Adrenal gland (tissue), 9 donors: ENCODE measurements at regions not wholly inside any gene's neighbourhood (a gene's known extent, or its start where the extent isn't known, plus 50 kb on each side); places are given as distances from the start of the nearest gene placed in this dataset.

Experiments used
- DNase-seq, 7 donors: peaks; one replicate each; pipeline ENCODE4 v3.0.0-alpha.2; 2019 to 2020
- H3K27ac ChIP-seq, 5 donors: fragments of 200-600 bp; sonication (generic) in 4 of 5; 1 replicate in 3 of 5; 2 replicates in 2 of 5; pipeline versions ENCODE4 v1.5.1 to v1.8.0; 2016 to 2020; ENCODE audit warnings: mild to moderate bottlenecking in 1 of 5
- H3K27me3 ChIP-seq: fragments of 200-600 bp; 2 replicates; pipeline ENCODE4 v1.8.0; 2021
- H3K36me3 ChIP-seq, 2 donors: fragments of 200-600 bp; replicated peaks in 1 of 2; 1 replicate in 1 of 2; 2 replicates in 1 of 2; pipeline versions ENCODE4 v1.5.1 to v1.8.0; 2018 to 2022
- H3K4me1 ChIP-seq, 2 donors: fragments of 200-600 bp; replicated peaks in 1 of 2; 1 replicate in 1 of 2; 2 replicates in 1 of 2; pipeline versions ENCODE4 v1.5.1 to v1.8.0; 2018 to 2021
- H3K4me3 ChIP-seq, 4 donors: fragments of 200-600 bp; sonication (generic) in 3 of 4; one replicate each; pipeline ENCODE4 v1.5.1; 2016 to 2018
- H3K9me3 ChIP-seq, 3 donors: fragments of 200-600 bp; sonication (generic) in 1 of 3; replicated peaks in 1 of 3; 1 replicate in 2 of 3; 2 replicates in 1 of 3; pipeline versions ENCODE4 v1.5.1 to v1.8.0; 2016 to 2021
- CTCF ChIP-seq, 6 experiments: fragments of 450-650 bp in 4 of 6; fragments of 200-600 bp in 2 of 6; sonication (generic) in 1 of 6; IDR thresholded peaks; 1 replicate in 5 of 6; 2 replicates in 1 of 6; pipeline versions ENCODE4 v1.5.1 to v1.8.0; 2016 to 2021; ENCODE audit warnings: antibody characterized with exemption in 6 of 6, mild to moderate bottlenecking in 2 of 6, moderate library complexity in 1 of 6
- POLR2A ChIP-seq, 2 donors: fragments of 450-650 bp; IDR thresholded peaks; one replicate each; pipeline ENCODE4 v1.6.1; 2017; ENCODE audit warnings: antibody characterized with exemption in 2 of 2, mild to moderate bottlenecking in 2 of 2, moderate library complexity in 1 of 2
- WGBS, 4 donors: extraction: QIAGEN DNeasy Blood & Tissue Kit in 2 of 4; methylation state at CpG; one replicate each; pipeline versions ENCODE4 v1.1.5 to v1.1.7; 2013 to 2017; 5-methylcytosine and 5-hydroxymethylcytosine counted together
- intact Hi-C, 2 donors: fragments of 100-400 bp; cut with DNase I; formaldehyde crosslinking; loops; one replicate each; pipeline versions ENCODE4 v1.14.1 to v1.15.0; 2022 to 2023
- donor health status: healthy with polysubstance abuse.
- donor health status: Bipolar disorder and iron deficiency.
- donor health status: DM: yes; HTN: yes; CAD: no.
- donor health status: DM: no; HTN: no; CAD: no.
- donor health status: DM: no; HTN: no; CAD: no.

- Histone ChIP-seq H3K9me3 (no peaks in the 10 kb centered on the region), H3K4me3 (no peak overlapping the region), H3K36me3 (no peaks in the 10 kb centered on the region), H3K4me1 (no peaks in the 10 kb centered on the region), H3K27me3 (no peaks in the 10 kb centered on the region), H3K27ac (no peak overlapping the region)
- peak in 1 of 7 donors; percentile 54 for DNase-seq
- 66 to 73% (median 70%) methylated on average over 7 of the region's 7 CpGs for WGBS, 4 donors
- TF ChIP-seq CTCF (IDR thresholded peaks at IDR 0.05) (no peak), POLR2A (IDR thresholded peaks at IDR 0.05) (no peak)
- intact Hi-C loops, result no loop called here
These were observed 206.2 kb upstream of the LRRC4C start for GRCh38 chr11:41665441-41666360.

- H3K9me3 ChIP-seq, result no peaks in the 10 kb centered on the region
- TF ChIP-seq CTCF (IDR thresholded peaks at IDR 0.05) (no peak), POLR2A (IDR thresholded peaks at IDR 0.05) (no peak)
- no peaks in the 10 kb centered on the region for H3K36me3 ChIP-seq
- intact Hi-C loops, result no loop called here
- H3K27ac ChIP-seq, result no peak overlapping the region
- DNase-seq, result peak in 1 of 7 donors; percentile 48
- 45 to 76% (median 67%) methylated on average over 5 of the region's 5 CpGs for WGBS, 4 donors
- no peak overlapping the region for H3K4me3 ChIP-seq
- no peaks in the 10 kb centered on the region for H3K27me3 ChIP-seq
- H3K4me1 ChIP-seq, result no peaks in the 10 kb centered on the region
These were observed 207.7 kb upstream of the LRRC4C start for GRCh38 chr11:41666951-41667653.

GRCh38 chr11:41675205-41675604, 215.8 kb upstream of the LRRC4C start:
- H3K27ac ChIP-seq, result no peak overlapping the region
- intact Hi-C loops, result no loop called here
- no peaks in the 10 kb centered on the region for H3K36me3 ChIP-seq
- H3K27me3 ChIP-seq, result no peaks in the 10 kb centered on the region
- 80 to 90% (median 83%) methylated on average over 1 of the region's 1 CpG for WGBS, 4 donors
- no peak overlapping the region for H3K4me3 ChIP-seq
- TF ChIP-seq POLR2A (IDR thresholded peaks at IDR 0.05) (no peak), CTCF (IDR thresholded peaks at IDR 0.05) (no peak)
- H3K9me3 ChIP-seq, result no peaks in the 10 kb centered on the region
- DNase-seq, result no peak
- no peaks in the 10 kb centered on the region for H3K4me1 ChIP-seq

GRCh38 chr11:41713030-41713429, 253.6 kb upstream of the LRRC4C start:
- Histone ChIP-seq H3K4me3 (no peak overlapping the region), H3K36me3 (no peaks in the 10 kb centered on the region), H3K9me3 (no peaks in the 10 kb centered on the region), H3K27ac (no peak overlapping the region), H3K27me3 (no peaks in the 10 kb centered on the region), H3K4me1 (no peaks in the 10 kb centered on the region)
- TF ChIP-seq POLR2A (IDR thresholded peaks at IDR 0.05), result no peak
- no peak for TF ChIP-seq CTCF (IDR thresholded peaks at IDR 0.05)
- 82 to 89% (median 86%) methylated on average over 3 of the region's 3 CpGs for WGBS, 4 donors
- DNase-seq, result no peak
- intact Hi-C loops, result no loop called here
